ENCODE measurements at regions not wholly inside any gene's neighbourhood (a gene's known extent, or its start where the extent isn't known, plus 50 kb on each side); places are given as distances from the start of the nearest gene placed in this dataset.
A peak's percentile ranks its signal among the peaks of the same experiment; 100 is the strongest.
"Not testable (repeated sequence)": the region's sequence is repeated elsewhere in the genome, so short reads cannot be mapped to it uniquely, and the experiment has no call there.

GRCh38 chr6:21744331-21744730, 150.8 kb downstream of the SOX4 start:
- no peak for DNase-seq
- H3K27me3 ChIP-seq (ENCODE audit: control insufficient read depth, insufficient read depth, low read length): no peaks in the 10 kb centered on the region

GRCh38 chr6:21745543-21746337, 152.2 kb downstream of the SOX4 start:
- Histone ChIP-seq H3K4me3 (ENCODE audit: insufficient read depth, low read depth, low read length) (no peak overlapping the region), H3K36me3 (replicated peaks; ENCODE audit: control insufficient read depth, insufficient read depth, low read length) (no peaks in the 10 kb centered on the region), H3K27me3 (ENCODE audit: control insufficient read depth, insufficient read depth, low read length) (no peaks in the 10 kb centered on the region)
- DNase-seq: no peak

More at GRCh38 chr6:21744331-21744730, 150.8 kb downstream of the SOX4 start:
- H3K36me3 ChIP-seq (replicated peaks; ENCODE audit: control insufficient read depth, insufficient read depth, low read length): no peaks in the 10 kb centered on the region
- H3K4me3 ChIP-seq (ENCODE audit: insufficient read depth, low read depth, low read length): no peak overlapping the region

GRCh38 chr6:21747441-21747840, 153.9 kb downstream of the SOX4 start:
- H3K27me3 ChIP-seq (ENCODE audit: control insufficient read depth, insufficient read depth, low read length): no peaks in the 10 kb centered on the region
- no peak overlapping the region for H3K4me3 ChIP-seq (ENCODE audit: insufficient read depth, low read depth, low read length)
- no peaks in the 10 kb centered on the region for H3K36me3 ChIP-seq (replicated peaks; ENCODE audit: control insufficient read depth, insufficient read depth, low read length)
- no peak for DNase-seq

GRCh38 chr6:21748343-21749056, 154.9 kb downstream of the SOX4 start:
- Histone ChIP-seq H3K4me3 (ENCODE audit: insufficient read depth, low read depth, low read length) (no peak overlapping the region), H3K36me3 (replicated peaks; ENCODE audit: control insufficient read depth, insufficient read depth, low read length) (no peaks in the 10 kb centered on the region), H3K27me3 (ENCODE audit: control insufficient read depth, insufficient read depth, low read length) (no peaks in the 10 kb centered on the region)
- peak; percentile 49 for DNase-seq

GRCh38 chr6:21749754-21750153, 156.2 kb downstream of the SOX4 start:
- no peak for DNase-seq
- Histone ChIP-seq H3K36me3 (replicated peaks; ENCODE audit: control insufficient read depth, insufficient read depth, low read length) (peaks cover under 1% of the 10 kb centered on the region; the same call in 1 of the 2 replicates), H3K27me3 (ENCODE audit: control insufficient read depth, insufficient read depth, low read length) (no peaks in the 10 kb centered on the region), H3K4me3 (ENCODE audit: insufficient read depth, low read depth, low read length) (no peak overlapping the region)

GRCh38 chr6:21750575-21750974, 157.0 kb downstream of the SOX4 start:
- no peak overlapping the region for H3K4me3 ChIP-seq (ENCODE audit: insufficient read depth, low read depth, low read length)
- H3K27me3 ChIP-seq (ENCODE audit: control insufficient read depth, insufficient read depth, low read length): no peaks in the 10 kb centered on the region
- peaks cover 2% of the 10 kb centered on the region; the same call in 1 of the 2 replicates for H3K36me3 ChIP-seq (replicated peaks; ENCODE audit: control insufficient read depth, insufficient read depth, low read length)
- DNase-seq: no peak

- H3K36me3 ChIP-seq (replicated peaks; ENCODE audit: control insufficient read depth, insufficient read depth, low read length): peaks cover 2% of the 10 kb centered on the region; the same call in 1 of the 2 replicates
- H3K4me3 ChIP-seq (ENCODE audit: insufficient read depth, low read depth, low read length): no peak overlapping the region
- H3K27me3 ChIP-seq (ENCODE audit: control insufficient read depth, insufficient read depth, low read length): no peaks in the 10 kb centered on the region
- no peak for DNase-seq
Measured at GRCh38 chr6:21751608-21752007, 158.1 kb downstream of the SOX4 start.

GRCh38 chr6:21752054-21752811, 158.7 kb downstream of the SOX4 start:
- no peaks in the 10 kb centered on the region for H3K27me3 ChIP-seq (ENCODE audit: control insufficient read depth, insufficient read depth, low read length)
- no peak overlapping the region for H3K4me3 ChIP-seq (ENCODE audit: insufficient read depth, low read depth, low read length)
- no peak for DNase-seq
- H3K36me3 ChIP-seq (replicated peaks; ENCODE audit: control insufficient read depth, insufficient read depth, low read length): peaks cover 2% of the 10 kb centered on the region; the same call in 1 of the 2 replicates

GRCh38 chr6:21753241-21754108, 159.9 kb downstream of the SOX4 start:
- H3K36me3 ChIP-seq (replicated peaks; ENCODE audit: control insufficient read depth, insufficient read depth, low read length): peaks cover 2% of the 10 kb centered on the region; the same call in 1 of the 2 replicates
- DNase-seq: no peak
- H3K27me3 ChIP-seq (ENCODE audit: control insufficient read depth, insufficient read depth, low read length): no peaks in the 10 kb centered on the region
- no peak overlapping the region for H3K4me3 ChIP-seq (ENCODE audit: insufficient read depth, low read depth, low read length)

- Histone ChIP-seq H3K36me3 (replicated peaks; ENCODE audit: control insufficient read depth, insufficient read depth, low read length) (peaks cover 2% of the 10 kb centered on the region; the same call in 1 of the 2 replicates), H3K27me3 (ENCODE audit: control insufficient read depth, insufficient read depth, low read length) (no peaks in the 10 kb centered on the region), H3K4me3 (ENCODE audit: insufficient read depth, low read depth, low read length) (no peak overlapping the region)
- DNase-seq: no peak
Measured at GRCh38 chr6:21754891-21755290, 161.3 kb downstream of the SOX4 start.

GRCh38 chr6:21756487-21756886, 162.9 kb downstream of the SOX4 start:
- DNase-seq: no peak
- no peak overlapping the region for H3K4me3 ChIP-seq (ENCODE audit: insufficient read depth, low read depth, low read length)
- peaks cover 2% of the 10 kb centered on the region; the same call in 1 of the 2 replicates for H3K36me3 ChIP-seq (replicated peaks; ENCODE audit: control insufficient read depth, insufficient read depth, low read length)
- no peaks in the 10 kb centered on the region for H3K27me3 ChIP-seq (ENCODE audit: control insufficient read depth, insufficient read depth, low read length)

- H3K4me3 ChIP-seq (ENCODE audit: insufficient read depth, low read depth, low read length); H3K27me3 ChIP-seq (ENCODE audit: control insufficient read depth, insufficient read depth, low read length); DNase-seq; H3K36me3 ChIP-seq (replicated peaks; ENCODE audit: control insufficient read depth, insufficient read depth, low read length): not testable (repeated sequence)
Measured at GRCh38 chr6:21757392-21757791, 163.8 kb downstream of the SOX4 start.

GRCh38 chr6:21759721-21760120, 166.2 kb downstream of the SOX4 start:
- H3K36me3 ChIP-seq (replicated peaks; ENCODE audit: control insufficient read depth, insufficient read depth, low read length): peaks cover 4% of the 10 kb centered on the region
- H3K4me3 ChIP-seq (ENCODE audit: insufficient read depth, low read depth, low read length): no peak overlapping the region
- DNase-seq: no peak
- no peaks in the 10 kb centered on the region for H3K27me3 ChIP-seq (ENCODE audit: control insufficient read depth, insufficient read depth, low read length)
